Endothelial cell (in vitro differentiated cells): ENCODE measurements at regions not wholly inside any gene's neighbourhood (a gene's known extent, or its start where the extent isn't known, plus 50 kb on each side); places are given as distances from the start of the nearest gene placed in this dataset.

Experiments
- DNase-seq: peaks from one replicate; pipeline ENCODE4 v3.0.0; 2021; ENCODE audit warnings: low spot score
- H3K27ac Mint-ChIP-seq: one replicate; pipeline ENCODE4 v1.8.0; 2021; ENCODE audit warnings: mixed read lengths, inconsistent platforms; ENCODE audit not compliant: unreplicated experiment
- H3K27me3 Mint-ChIP-seq: one replicate; pipeline ENCODE4 v1.8.0; 2021; ENCODE audit warnings: mild to moderate bottlenecking, moderate library complexity, mixed read lengths, inconsistent platforms; ENCODE audit not compliant: unreplicated experiment
- H3K36me3 Mint-ChIP-seq: one replicate; pipeline ENCODE4 v1.8.0; 2021; ENCODE audit warnings: mild to moderate bottlenecking, low read depth, mixed read lengths, inconsistent platforms; ENCODE audit not compliant: unreplicated experiment
- H3K4me1 Mint-ChIP-seq: one replicate; pipeline ENCODE4 v1.8.0; 2021; ENCODE audit warnings: mild to moderate bottlenecking, mixed read lengths, inconsistent platforms; ENCODE audit not compliant: unreplicated experiment
- H3K4me3 Mint-ChIP-seq: one replicate; pipeline ENCODE4 v1.8.0; 2021; ENCODE audit warnings: mild to moderate bottlenecking, mixed read lengths, inconsistent platforms; ENCODE audit not compliant: unreplicated experiment
- H3K9me3 Mint-ChIP-seq: one replicate; pipeline ENCODE4 v1.8.0; 2021; ENCODE audit warnings: mixed read lengths, inconsistent platforms; ENCODE audit not compliant: unreplicated experiment
- CTCF ChIP-seq: fragments of 200-600 bp; sonication (generic); IDR thresholded peaks from one replicate; pipeline ENCODE4 v1.5.0; 2021; ENCODE audit warnings: antibody characterized with exemption; ENCODE audit not compliant: unreplicated experiment

- H3K27me3 Mint-ChIP-seq: no peaks in the 10 kb centered on the region
- H3K4me1 Mint-ChIP-seq: no peaks in the 10 kb centered on the region
- H3K27ac Mint-ChIP-seq: no peak overlapping the region
- H3K9me3 Mint-ChIP-seq: no peaks in the 10 kb centered on the region
- no peaks in the 10 kb centered on the region for H3K36me3 Mint-ChIP-seq
- TF ChIP-seq CTCF: no peak
- no peak overlapping the region for H3K4me3 Mint-ChIP-seq
- no peak for DNase-seq
Measured at GRCh38 chr4:184929476-184929875, 88.8 kb upstream of the HELT start.

DNA sequence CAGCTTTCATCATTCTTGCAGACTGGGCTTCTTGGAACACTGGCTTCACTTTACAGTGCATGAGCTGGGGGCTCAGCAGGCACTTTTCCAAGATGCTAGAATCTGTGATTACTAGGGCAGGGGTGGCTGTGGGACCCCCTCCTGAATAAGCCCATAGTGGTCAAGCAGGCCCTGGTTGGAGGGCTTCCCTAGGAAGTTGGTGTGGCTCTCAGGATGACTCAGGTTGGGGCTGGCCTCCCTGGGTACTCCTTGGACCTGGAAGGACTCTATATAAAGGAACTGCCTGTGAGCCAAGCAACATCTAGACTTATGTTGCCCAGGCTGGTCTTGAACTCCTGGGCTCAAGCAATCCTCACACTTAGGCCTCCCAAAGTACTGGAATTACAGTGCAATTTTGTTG lies 88.3 kb upstream of the HELT start:
- no peak overlapping the region for H3K4me3 Mint-ChIP-seq
- no peaks in the 10 kb centered on the region for H3K4me1 Mint-ChIP-seq
- no peaks in the 10 kb centered on the region for H3K9me3 Mint-ChIP-seq
- H3K27me3 Mint-ChIP-seq: no peaks in the 10 kb centered on the region
- no peaks in the 10 kb centered on the region for H3K36me3 Mint-ChIP-seq
- DNase-seq: no peak
- no peak for TF ChIP-seq CTCF
- H3K27ac Mint-ChIP-seq: no peak overlapping the region

GRCh38 chr4:184932343-184932742 lies 85.9 kb upstream of the HELT start:
- no peak for DNase-seq
- no peaks in the 10 kb centered on the region for H3K4me1 Mint-ChIP-seq
- no peaks in the 10 kb centered on the region for H3K9me3 Mint-ChIP-seq
- no peaks in the 10 kb centered on the region for H3K36me3 Mint-ChIP-seq
- no peak overlapping the region for H3K27ac Mint-ChIP-seq
- no peaks in the 10 kb centered on the region for H3K27me3 Mint-ChIP-seq
- no peak for TF ChIP-seq CTCF
- no peak overlapping the region for H3K4me3 Mint-ChIP-seq

DNA sequence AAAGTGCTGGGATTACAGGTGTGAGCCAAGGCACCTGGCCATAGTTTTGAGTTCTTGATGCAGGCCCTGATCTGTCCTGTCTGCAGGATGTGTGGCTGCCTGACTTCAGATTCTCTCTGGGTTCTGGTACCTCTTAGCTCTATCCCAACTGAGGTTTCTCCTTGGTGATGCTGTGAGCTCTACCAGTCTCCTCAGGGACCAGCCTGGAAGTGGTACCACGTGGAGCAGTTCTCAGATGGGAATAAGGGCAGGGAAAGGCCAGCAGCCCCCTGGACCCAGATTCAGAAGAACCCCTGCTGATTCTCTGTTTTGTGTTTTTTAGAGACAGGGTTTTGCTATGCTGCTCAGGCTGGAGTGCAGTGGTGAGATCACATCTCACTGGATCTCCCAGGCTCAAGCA lies 85.0 kb upstream of the HELT start:
- no peaks in the 10 kb centered on the region for H3K9me3 Mint-ChIP-seq
- H3K4me3 Mint-ChIP-seq: no peak overlapping the region
- no peak for TF ChIP-seq CTCF
- no peaks in the 10 kb centered on the region for H3K36me3 Mint-ChIP-seq
- DNase-seq: no peak
- H3K4me1 Mint-ChIP-seq: no peaks in the 10 kb centered on the region
- no peaks in the 10 kb centered on the region for H3K27me3 Mint-ChIP-seq
- H3K27ac Mint-ChIP-seq: no peak overlapping the region

DNA sequence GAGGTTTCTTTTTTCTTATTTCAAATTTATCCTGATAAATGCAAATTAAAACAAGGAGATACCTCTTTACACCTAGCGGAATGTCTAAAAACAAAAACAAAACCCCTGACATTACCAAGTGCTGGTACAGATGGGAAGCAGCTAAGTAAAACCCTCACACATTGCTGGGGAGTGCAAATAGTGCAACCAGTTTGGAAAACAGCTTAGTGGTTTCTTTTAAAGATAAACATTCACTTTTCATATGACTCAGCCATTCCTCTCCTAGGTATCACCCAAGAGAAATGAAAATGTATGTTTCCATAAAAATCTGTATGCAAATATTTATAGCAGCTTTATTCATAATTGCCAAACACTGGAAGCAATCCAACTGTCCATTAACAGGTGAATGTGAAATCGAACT lies 84.1 kb upstream of the HELT start:
- DNase-seq: no peak
- TF ChIP-seq CTCF: no peak
- no peak overlapping the region for H3K27ac Mint-ChIP-seq
- H3K9me3 Mint-ChIP-seq: no peaks in the 10 kb centered on the region
- no peak overlapping the region for H3K4me3 Mint-ChIP-seq
- H3K36me3 Mint-ChIP-seq: no peaks in the 10 kb centered on the region
- H3K4me1 Mint-ChIP-seq: no peaks in the 10 kb centered on the region
- H3K27me3 Mint-ChIP-seq: no peaks in the 10 kb centered on the region
